IMR-90 (cell line): ENCODE measurements at regions not wholly inside any gene's neighbourhood (a gene's known extent, or its start where the extent isn't known, plus 50 kb on each side); places are given as distances from the start of the nearest gene placed in this dataset.

ENCODE experiments used
- ATAC-seq: fragments of 200-7000 bp; cut with Tn5 transposase; 2 replicates; pipeline ENCODE4 v1.9.1; 2020; ENCODE audit warnings: low read depth, mild to moderate bottlenecking, moderate library complexity
- BruUV-seq: library from RNA; stranded (reverse); fragments of 400-500 nt; replicated peaks from 2 replicates; lab custom pipeline; 2021; lab: Mats Ljungman, UMichigan
- CTCF ChIA-PET: fragments of 300-600 bp; formaldehyde crosslinking; extraction: SDS; loops from one replicate; lab custom pipeline; 2021; ENCODE audit warnings: antibody characterized with exemption; lab: Yijun Ruan, JAX
- POLR2A ChIA-PET: fragments of 300-600 bp; sonication (Branson Sonifier 250); formaldehyde crosslinking; loops from one replicate; lab custom pipeline; 2022; ENCODE audit warnings: antibody characterized with exemption; ENCODE audit not compliant: unreplicated experiment; lab: Charles Lee
- DNase-seq: peaks from one replicate; pipeline ENCODE4 v3.0.0; 2013
- H2AFZ ChIP-seq: replicated peaks from 2 replicates; pipeline ENCODE3; 2013; ENCODE audit warnings: low read length, mild to moderate bottlenecking; ENCODE audit not compliant: poor library complexity
- H2AK5ac ChIP-seq: 2 replicates; pipeline ENCODE4 v1.6.1; 2013; ENCODE audit warnings: low read depth, low read length, inconsistent platforms
- H2AK9ac ChIP-seq: replicated peaks from 2 replicates; pipeline ENCODE3; 2013; ENCODE audit warnings: mild to moderate bottlenecking, low read depth, low read length, moderate library complexity; ENCODE audit not compliant: poor library complexity
- H2BK120ac ChIP-seq: 2 replicates; pipeline ENCODE4 v1.6.1; 2013; ENCODE audit warnings: low read depth, low read length, inconsistent platforms
- H2BK15ac ChIP-seq: 3 replicates; pipeline ENCODE4 v1.6.1; 2013; ENCODE audit warnings: low read depth, low read length, inconsistent platforms
- H2BK20ac ChIP-seq: 2 replicates; pipeline ENCODE4 v1.6.1; 2013; ENCODE audit warnings: low read depth, mild to moderate bottlenecking, inconsistent platforms, low read length, moderate library complexity
- H2BK5ac ChIP-seq: 2 replicates; pipeline ENCODE4 v1.6.1; 2013; ENCODE audit warnings: mild to moderate bottlenecking, low read depth, low read length, inconsistent platforms; ENCODE audit not compliant: poor library complexity, severe bottlenecking
- H3K14ac ChIP-seq: replicated peaks from 2 replicates; pipeline ENCODE4 v1.6.1; 2013; ENCODE audit warnings: low read depth, low read length, inconsistent platforms
- H3K18ac ChIP-seq: 2 replicates; pipeline ENCODE4 v1.6.1; 2013; ENCODE audit warnings: low read depth, low read length, control low read depth
- H3K23ac ChIP-seq: 2 replicates; pipeline ENCODE4 v1.6.1; 2013; ENCODE audit warnings: low read depth, low read length, inconsistent platforms
- H3K27ac ChIP-seq: 2 replicates; pipeline ENCODE4 v1.5.1; 2013; ENCODE audit warnings: mild to moderate bottlenecking, control low read depth, low read length; ENCODE audit not compliant: insufficient read depth
- H3K27me3 ChIP-seq: 2 replicates; pipeline ENCODE4 v1.6.1; 2013; ENCODE audit warnings: low read length; ENCODE audit not compliant: control insufficient read depth, insufficient read depth
- H3K36me3 ChIP-seq: 2 replicates; pipeline ENCODE4 v1.6.1; 2013; ENCODE audit warnings: low read length, mixed read lengths; ENCODE audit not compliant: control insufficient read depth, insufficient read depth
- H3K4ac ChIP-seq: 2 replicates; pipeline ENCODE4 v1.6.1; 2013; ENCODE audit warnings: low read depth, low read length, inconsistent platforms
- H3K4me1 ChIP-seq: 2 replicates; pipeline ENCODE4 v1.6.1; 2013; ENCODE audit warnings: low read length, mixed read lengths; ENCODE audit not compliant: control insufficient read depth, insufficient read depth
- H3K4me2 ChIP-seq: 2 replicates; pipeline ENCODE4 v1.6.1; 2013; ENCODE audit warnings: low read depth, mild to moderate bottlenecking, control low read depth, low read length, moderate library complexity
- H3K4me3 ChIP-seq: 2 replicates; pipeline ENCODE4 v1.5.1; 2013; ENCODE audit warnings: low read depth, mild to moderate bottlenecking, control low read depth, low read length, moderate library complexity; ENCODE audit not compliant: insufficient read depth
- H3K56ac ChIP-seq: 2 replicates; pipeline ENCODE4 v1.6.1; 2013; ENCODE audit warnings: low read length, inconsistent platforms; ENCODE audit not compliant: insufficient read depth; ENCODE audit errors: extremely low read depth
- H3K79me1 ChIP-seq, 2 experiments: 2 replicates each; pipeline ENCODE4 v1.6.1; 2013; ENCODE audit warnings: low read length in 2 of 2, inconsistent platforms in 1 of 2, low read depth in 1 of 2
- H3K9ac ChIP-seq: 2 replicates; pipeline ENCODE4 v1.6.1; 2013; ENCODE audit warnings: low read depth, low read length, control low read depth
- H3K9me1 ChIP-seq: 2 replicates; pipeline ENCODE4 v1.6.1; 2013; ENCODE audit warnings: low read length, inconsistent platforms; ENCODE audit not compliant: insufficient read depth
- H3K9me3 ChIP-seq: 2 replicates; pipeline ENCODE4 v1.6.1; 2013; ENCODE audit warnings: low read length; ENCODE audit not compliant: control insufficient read depth, insufficient read depth
- H4K20me1 ChIP-seq: 2 replicates; pipeline ENCODE4 v1.6.1; 2013; ENCODE audit warnings: low read length, inconsistent platforms; ENCODE audit not compliant: insufficient read depth
- H4K5ac ChIP-seq: 2 replicates; pipeline ENCODE4 v1.6.1; 2013; ENCODE audit warnings: mild to moderate bottlenecking, low read depth, low read length, control low read depth
- H4K8ac ChIP-seq, 2 experiments: 2 replicates each; pipeline ENCODE4 v1.6.1; 2013; ENCODE audit warnings: low read depth in 2 of 2, low read length in 2 of 2, control low read depth in 1 of 2, inconsistent platforms in 1 of 2
- H4K91ac ChIP-seq: 2 replicates; pipeline ENCODE4 v1.6.1; 2013; ENCODE audit warnings: low read depth, low read length, inconsistent platforms; ENCODE audit not compliant: insufficient read depth
- BHLHE40 ChIP-seq: fragments of 150-350 bp; IDR thresholded peaks from 2 replicates; pipeline ENCODE4 v1.6.1; 2016; ENCODE audit warnings: mild to moderate bottlenecking, low read depth, low read length
- CHD1 ChIP-seq: IDR thresholded peaks from 2 replicates; pipeline ENCODE4 v1.6.1; 2012; ENCODE audit warnings: low read depth, low read length, improper control_type of control experiment
- CTCF ChIP-seq: conservative IDR thresholded peaks from 2 replicates; pipeline ENCODE4 v1.5.1; 2012; ENCODE audit warnings: mild to moderate bottlenecking, low read depth, low read length, improper control_type of control experiment
- ELK1 ChIP-seq: fragments of 150-350 bp; IDR thresholded peaks from 2 replicates; pipeline ENCODE4 v1.6.1; 2016; ENCODE audit warnings: low read depth, mild to moderate bottlenecking, low read length, moderate library complexity, borderline replicate concordance
- MAZ ChIP-seq: IDR thresholded peaks from 2 replicates; pipeline ENCODE4 v1.6.1; 2012; ENCODE audit warnings: low read depth, mild to moderate bottlenecking, low read length, improper control_type of control experiment, moderate library complexity, borderline replicate concordance
- POLR2A ChIP-seq: IDR thresholded peaks from 2 replicates; pipeline ENCODE4 v1.6.1; 2012; ENCODE audit warnings: mild to moderate bottlenecking, low read depth, low read length
- RCOR1 ChIP-seq: IDR thresholded peaks from 2 replicates; pipeline ENCODE4 v1.6.1; 2012; ENCODE audit warnings: mild to moderate bottlenecking, low read length, improper control_type of control experiment; ENCODE audit not compliant: insufficient replicate concordance
- RFX5 ChIP-seq: IDR thresholded peaks from 2 replicates; pipeline ENCODE4 v1.8.0; 2012; ENCODE audit warnings: low read depth, mild to moderate bottlenecking, low read length, moderate library complexity
- USF2 ChIP-seq: fragments of 150-350 bp; IDR thresholded peaks from 2 replicates; pipeline ENCODE4 v1.6.1; 2017; ENCODE audit warnings: mild to moderate bottlenecking, antibody characterized with exemption, low read length, low read depth
- WGBS, 2 experiments: methylation state at CpG; one replicate each; pipeline versions ENCODE4 v1.1.5 to v1.1.7; 2013; ENCODE audit warnings: missing lambda C conversion rate in 2 of 2; ENCODE audit not compliant: insufficient read length in 1 of 2; ENCODE audit errors: extremely low coverage in 2 of 2; 5-methylcytosine and 5-hydroxymethylcytosine counted together
- dilution Hi-C: fragments of 300-500 bp; cut with HindIII; formaldehyde crosslinking; loops from one replicate; pipeline ENCODE4 v1.14.3; 2018; ENCODE audit warnings: low sequenced_read_pairs; ENCODE audit not compliant: unreplicated experiment
- in situ Hi-C: fragments of 300-500 bp; cut with MboI; formaldehyde crosslinking; loops from 3 replicates; pipeline ENCODE4 v1.14.3; 2019; ENCODE audit warnings: low sequenced_read_pairs, inconsistent platforms, mixed read lengths
- intact Hi-C: fragments of 100-400 bp; cut with micrococcal nuclease; formaldehyde crosslinking; loops from 2 replicates; pipeline ENCODE4 v1.10.0; 2022

- ATAC-seq (no peak), DNase-seq (no peak)
- no TSS peak for BruUV-seq
- Histone ChIP-seq H3K4me1 (0 out of 2 replicates have a peak, but pooled peaks cover 2% of the 10 kb centered on the region), H3K9me1 (no peaks in the 10 kb centered on the region), H2BK120ac (no peak overlapping the region), H3K23ac (no peak overlapping the region), H3K18ac (no peak overlapping the region), H3K27me3 (peaks cover 35% of the 10 kb centered on the region), H2BK20ac (no peak overlapping the region), H3K9me3 (no peaks in the 10 kb centered on the region), H4K20me1 (no peaks in the 10 kb centered on the region), H2BK5ac (no peak overlapping the region), H3K14ac (no peak overlapping the region), H4K91ac (no peak overlapping the region), H2AFZ (no peak overlapping the region), H4K5ac (no peak overlapping the region), H2AK5ac (no peak overlapping the region), H3K27ac (no peak overlapping the region), H3K79me1 (no peaks in the 10 kb centered on the region), H2BK15ac (no peak overlapping the region), H2AK9ac (no peak overlapping the region), H3K4ac (no peak overlapping the region), H3K4me2 (no peak overlapping the region), H3K56ac (no peak overlapping the region), H3K4me3 (no peak overlapping the region), H3K36me3 (no peaks in the 10 kb centered on the region), H4K8ac (no peak overlapping the region), H3K9ac (no peak overlapping the region)
- intact Hi-C loops (no loop called here), dilution Hi-C loops (no loop called here), in situ Hi-C loops (no loop called here)
- WGBS, 2 experiments = no CpG with 5 or more reads among the region's 2 CpGs
- TF ChIP-seq BHLHE40 = no peak
- TF ChIP-seq ELK1 = no peak
- no peak for TF ChIP-seq POLR2A
- TF ChIP-seq MAZ = no peak
- no peak for TF ChIP-seq CHD1
- TF ChIP-seq RFX5 = no peak
- no peak for TF ChIP-seq CTCF
- no peak for TF ChIP-seq RCOR1
- no peak for TF ChIP-seq USF2
- ChIA-PET CTCF (no interaction called here), POLR2A (no interaction called here)
Observed at GRCh38 chrX:13934731-13935130, 95.0 kb downstream of the GEMIN8 start.
